HG02884 (cell line): ENCODE measurements at regions not wholly inside any gene's neighbourhood (a gene's known extent, or its start where the extent isn't known, plus 50 kb on each side); places are given as distances from the start of the nearest gene placed in this dataset.

Experiments
- ATAC-seq: cut with Tn5 transposase; IDR thresholded peaks from one replicate; pipeline ENCODE4 v1.9.1; 2021; ENCODE audit warnings: mild to moderate bottlenecking, moderate library complexity; ENCODE audit not compliant: unreplicated experiment

DNA sequence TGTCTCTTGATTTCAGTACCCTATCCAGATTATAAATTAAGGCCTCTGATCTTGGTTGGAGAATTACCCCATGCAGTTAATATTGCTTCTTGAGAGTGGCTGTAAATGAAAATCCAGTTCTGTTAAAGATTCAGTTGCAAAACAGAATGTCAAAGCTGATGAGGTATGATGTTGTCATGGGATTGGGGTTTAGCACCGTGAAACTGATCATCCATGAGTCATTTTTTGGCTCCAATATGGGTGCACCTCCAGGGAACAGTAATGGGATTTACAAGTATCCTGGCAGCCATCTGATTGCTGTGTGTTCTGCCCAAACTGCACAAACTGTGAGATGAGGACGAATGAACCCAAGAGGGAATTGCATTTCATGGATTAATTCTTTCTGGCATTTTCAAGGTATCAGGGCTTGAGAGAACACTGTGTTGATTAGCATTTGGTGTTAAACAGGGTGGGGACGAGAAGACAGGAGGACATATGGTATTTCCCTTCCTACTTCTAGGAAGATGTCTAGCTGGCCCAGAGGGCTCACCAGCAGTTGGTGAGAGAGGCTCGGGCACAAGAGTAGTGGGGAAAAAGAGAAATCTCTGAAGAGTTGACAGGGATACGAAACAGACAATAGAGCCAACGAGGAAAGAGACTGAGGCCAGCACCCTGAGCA, 214.7 kb downstream of the GAS1 start:
- no peak for ATAC-seq

DNA sequence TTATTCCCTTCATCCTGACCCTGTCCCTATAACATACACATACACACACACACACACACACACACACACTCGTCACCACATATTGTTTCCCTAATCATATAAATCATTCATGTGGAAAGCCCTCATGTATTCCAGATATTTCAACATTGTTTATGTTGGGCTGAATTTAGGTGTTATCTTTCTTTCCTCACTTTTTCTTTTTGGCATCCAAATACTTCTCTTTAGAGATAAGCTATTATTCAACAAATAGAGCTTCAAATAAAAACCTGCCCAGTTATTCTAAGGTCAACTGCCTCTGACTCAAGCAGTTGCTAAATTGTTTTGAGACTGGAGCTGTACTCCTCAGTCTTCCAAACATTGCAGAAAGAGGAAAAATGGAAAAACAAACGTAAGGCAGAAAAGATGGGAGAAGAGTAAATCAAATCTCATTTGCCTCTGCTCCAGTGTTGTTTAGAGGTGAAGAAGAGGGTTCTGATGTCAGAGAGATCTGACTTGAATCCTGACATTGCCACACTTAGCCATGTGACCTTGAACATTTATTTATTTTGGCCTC, 215.7 kb downstream of the GAS1 start:
- ATAC-seq: no peak

DNA sequence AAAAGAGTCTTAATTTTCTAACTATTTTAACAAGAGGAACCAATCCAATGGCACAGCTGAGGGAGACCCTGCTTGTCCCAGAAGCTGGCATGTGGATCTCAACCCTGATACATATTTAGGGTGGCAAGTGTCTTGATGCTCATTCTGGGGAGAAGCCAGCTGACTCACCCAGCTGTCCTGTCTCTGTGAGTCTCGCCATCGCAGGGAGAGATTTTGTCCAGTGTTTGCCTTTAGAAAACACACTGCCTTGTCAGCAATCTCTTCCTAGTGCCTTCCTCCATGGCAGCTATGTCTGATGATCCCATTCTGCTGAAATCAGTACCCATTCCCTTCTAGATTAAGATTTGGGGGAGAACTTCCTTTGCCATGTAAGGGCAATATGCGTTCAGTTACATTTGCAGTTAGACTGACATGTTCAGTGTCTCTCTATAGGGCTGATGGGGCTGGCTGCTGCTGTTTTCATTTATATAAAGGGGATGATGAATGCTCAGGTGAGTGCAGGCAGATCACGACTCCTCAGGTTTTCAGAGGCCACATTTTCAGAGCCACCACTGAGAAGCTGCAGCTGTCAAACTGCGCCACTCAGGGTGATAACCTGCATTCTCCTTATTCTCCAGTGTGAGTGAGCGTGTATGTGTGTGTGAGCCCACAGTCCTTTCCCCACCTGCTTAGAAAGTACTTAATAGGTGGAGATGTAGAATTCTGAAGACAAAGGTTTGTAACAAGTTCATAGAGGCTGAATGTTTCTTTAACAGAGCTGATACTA, 217.0 kb downstream of the GAS1 start:
- ATAC-seq: no peak

DNA sequence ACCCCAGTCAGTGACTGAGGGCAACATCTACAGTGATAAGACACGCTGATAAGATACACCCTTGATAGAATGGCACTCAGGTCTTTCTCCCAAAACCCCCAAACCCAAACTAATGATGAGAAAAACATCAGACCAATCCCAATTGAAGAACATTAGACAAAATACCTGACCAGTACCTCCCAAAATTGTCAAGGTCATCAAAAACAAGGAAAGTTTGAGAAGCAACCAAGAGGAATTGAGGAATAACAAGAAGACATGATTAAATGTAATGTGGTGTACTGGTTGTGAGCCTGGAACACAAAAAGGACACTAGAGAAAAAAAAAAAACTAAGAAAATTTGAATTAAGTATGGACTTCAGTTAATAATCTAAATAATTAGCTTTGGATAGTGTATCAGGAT, 222.8 kb downstream of the GAS1 start:
- no peak for ATAC-seq

- ATAC-seq: no peak
Observed at GRCh38 chr9:86723346-86723745, 224.0 kb downstream of the GAS1 start.

DNA sequence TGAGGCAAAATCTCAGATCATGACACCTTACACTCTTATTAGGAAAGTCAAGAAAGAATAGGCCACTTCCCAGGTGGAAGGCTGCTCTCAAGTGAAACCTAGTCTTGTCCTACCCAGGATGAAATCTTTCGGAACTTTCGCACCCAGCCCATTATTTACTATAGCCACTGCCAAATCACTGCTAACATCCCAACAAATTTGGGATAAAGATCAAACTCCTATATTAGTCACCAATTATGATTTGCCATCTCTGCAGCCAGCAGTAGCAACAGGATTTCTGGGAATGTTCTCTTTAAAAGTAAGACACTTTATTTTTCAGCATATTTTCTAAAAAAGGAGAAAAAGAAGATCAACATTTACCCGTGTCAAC, 224.6 kb downstream of the GAS1 start:
- no peak for ATAC-seq

GRCh38 chr9:86721843-86722705, 225.2 kb downstream of the GAS1 start:
- no peak for ATAC-seq

DNA sequence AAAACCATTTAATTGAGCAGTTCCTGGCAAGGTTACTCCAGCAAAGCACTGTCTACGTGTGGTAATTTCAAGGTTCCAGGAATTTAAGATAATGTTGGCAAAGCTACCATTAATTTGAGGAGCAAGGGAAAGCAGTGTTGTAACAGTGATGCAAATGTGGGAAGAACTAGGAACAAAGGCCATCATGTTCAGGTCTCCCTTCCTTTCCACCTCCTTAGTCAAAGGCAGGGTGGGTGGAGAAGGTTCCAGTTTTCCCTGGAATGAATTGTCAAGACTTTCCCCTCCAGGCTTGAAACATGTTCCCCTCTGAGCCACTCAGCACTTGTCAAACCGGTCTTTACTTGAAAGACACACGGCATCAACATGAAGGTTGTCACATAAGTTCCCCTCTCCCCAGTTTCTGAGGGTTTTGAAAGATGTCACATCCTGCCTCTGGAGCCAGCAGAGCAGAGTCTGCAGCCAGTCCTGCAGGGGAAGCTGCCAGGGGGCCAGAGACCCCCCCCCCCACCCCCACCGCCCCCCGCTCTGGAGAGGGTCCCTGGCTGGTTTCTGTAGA, 226.0 kb downstream of the GAS1 start:
- no peak for ATAC-seq

GRCh38 chr9:86720639-86721225, 226.6 kb downstream of the GAS1 start:
- no peak for ATAC-seq

DNA sequence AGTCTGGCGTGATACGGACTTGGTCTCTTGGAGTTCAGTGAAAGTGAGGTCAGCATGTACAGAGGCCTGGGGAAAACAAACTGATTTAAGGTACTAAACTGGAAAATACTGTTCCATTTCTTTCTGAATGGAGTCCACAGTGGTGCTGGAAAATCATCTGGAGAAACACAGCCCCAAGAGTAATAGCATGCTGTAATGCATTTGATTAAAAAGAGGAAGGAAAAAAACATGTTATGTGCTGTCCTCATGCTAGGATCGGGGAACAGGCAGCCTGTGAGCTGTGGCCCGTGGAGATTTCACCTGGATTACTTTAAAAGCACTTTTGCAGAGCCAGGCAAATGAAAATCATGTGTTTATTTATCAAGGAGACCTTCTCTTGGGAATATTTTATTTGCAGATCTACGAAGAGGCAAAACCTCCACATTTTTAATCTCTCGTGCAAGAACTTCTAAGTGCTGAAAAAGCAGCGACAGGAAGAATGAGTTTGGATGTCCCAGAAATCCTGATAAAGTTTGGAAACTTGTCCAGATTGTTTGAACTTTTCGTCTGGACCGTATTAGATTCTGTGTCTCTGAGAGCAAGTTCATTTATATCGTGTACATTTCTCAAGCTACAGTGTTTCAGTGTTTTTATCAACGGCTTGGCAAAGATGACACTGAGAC, 228.8 kb downstream of the GAS1 start:
- ATAC-seq: no peak

- ATAC-seq: no peak
Observed at GRCh38 chr9:86716326-86716922, 230.9 kb downstream of the GAS1 start.

DNA sequence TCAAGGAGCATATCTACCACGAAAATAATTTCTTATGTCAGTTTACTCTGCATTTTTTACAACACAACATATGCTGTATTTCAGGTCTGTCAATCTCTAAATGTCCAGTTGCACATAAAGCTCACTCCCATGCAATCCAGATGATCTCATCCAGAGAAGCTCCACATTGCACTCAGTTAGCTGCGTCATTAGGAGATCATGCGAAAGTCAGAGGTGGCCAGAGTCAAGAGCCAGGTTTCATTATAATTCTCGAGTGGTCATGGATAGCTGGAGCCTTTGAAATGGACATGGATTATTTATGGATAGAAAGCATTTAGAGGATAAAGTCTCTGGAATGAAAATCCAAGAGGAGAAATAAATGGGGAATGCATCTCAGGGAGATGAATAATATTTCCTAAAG, 232.3 kb downstream of the GAS1 start:
- ATAC-seq: no peak

DNA sequence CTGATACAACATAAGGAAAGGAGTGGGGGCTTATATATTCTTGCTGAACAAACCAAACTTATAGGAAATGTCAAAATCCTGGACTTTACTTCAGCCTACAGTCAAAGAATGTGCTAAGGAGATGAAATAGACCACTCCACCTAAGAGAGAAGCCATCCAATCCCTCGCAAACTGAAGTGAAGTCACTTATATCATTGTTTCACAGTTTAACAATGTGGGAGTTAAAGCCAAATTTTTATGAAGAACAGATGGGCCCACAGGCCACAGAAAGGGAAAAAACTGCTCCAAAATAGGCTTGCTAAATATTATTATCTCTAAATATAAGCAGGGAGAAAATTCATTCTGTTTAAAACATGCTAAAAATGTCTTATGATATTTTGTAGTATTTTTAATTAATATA, 233.3 kb downstream of the GAS1 start:
- ATAC-seq: no peak

DNA sequence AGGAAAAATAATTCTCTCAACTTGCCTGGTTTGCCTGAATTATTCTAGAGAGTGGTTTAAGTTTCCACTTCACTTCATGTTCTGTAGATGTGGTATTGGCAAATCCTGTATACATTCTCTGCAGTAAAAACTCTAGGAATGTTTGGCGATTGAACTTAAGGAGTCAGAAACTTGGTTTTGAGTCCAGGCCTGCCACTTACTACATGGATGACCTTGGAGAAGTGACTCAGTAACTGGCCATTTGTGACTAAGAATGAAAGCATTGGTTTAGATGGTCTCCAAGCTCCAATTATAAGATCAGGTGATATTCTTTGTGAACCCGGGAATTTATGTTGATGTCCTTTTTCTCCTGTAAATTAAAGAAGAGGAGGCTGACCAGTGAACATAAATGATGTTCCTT, 233.8 kb downstream of the GAS1 start:
- no peak for ATAC-seq

DNA sequence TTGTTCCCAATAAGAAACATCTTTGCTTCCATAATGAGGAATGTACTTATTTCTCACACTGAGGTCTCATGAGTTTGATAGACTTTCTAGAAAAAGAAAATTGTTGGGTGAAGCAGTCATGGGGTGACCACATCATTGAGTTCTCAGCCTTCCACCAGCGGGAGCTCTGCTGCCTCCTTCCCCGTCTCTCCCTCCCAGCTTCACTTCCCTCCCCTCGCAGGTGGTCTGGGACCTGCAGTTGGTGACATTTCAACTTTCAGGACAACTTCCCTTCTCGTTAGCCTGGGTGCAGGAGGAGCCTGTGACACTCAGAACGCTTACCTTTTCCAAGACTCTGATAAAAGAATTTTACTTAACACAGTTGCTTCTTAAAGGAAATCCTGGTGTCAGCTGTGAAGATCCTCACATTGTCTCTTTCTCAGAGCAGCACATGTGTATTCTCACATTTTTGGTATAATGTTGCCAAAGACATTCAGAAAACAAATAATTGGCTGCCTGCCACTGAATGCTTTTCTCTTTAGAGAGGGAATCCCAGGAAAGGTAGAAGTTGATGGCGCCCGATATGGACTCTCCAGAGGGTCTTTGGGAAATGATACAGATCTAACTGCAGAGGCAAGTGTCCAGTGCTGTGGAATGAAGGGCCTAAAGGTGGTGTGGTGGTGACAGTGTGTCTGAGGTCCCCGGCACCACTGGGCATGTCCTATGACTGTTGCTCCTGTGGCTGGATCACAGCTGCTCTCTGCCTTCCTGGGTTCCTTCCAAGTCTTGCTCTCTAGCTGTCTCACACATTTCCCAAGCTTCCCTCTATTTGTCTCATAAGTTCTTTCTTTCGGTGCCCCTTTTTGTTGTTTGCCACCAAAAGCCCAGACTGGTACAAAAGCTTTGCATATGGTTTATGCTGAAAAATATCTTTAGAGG, 238.1 kb downstream of the GAS1 start:
- ATAC-seq: no peak

DNA sequence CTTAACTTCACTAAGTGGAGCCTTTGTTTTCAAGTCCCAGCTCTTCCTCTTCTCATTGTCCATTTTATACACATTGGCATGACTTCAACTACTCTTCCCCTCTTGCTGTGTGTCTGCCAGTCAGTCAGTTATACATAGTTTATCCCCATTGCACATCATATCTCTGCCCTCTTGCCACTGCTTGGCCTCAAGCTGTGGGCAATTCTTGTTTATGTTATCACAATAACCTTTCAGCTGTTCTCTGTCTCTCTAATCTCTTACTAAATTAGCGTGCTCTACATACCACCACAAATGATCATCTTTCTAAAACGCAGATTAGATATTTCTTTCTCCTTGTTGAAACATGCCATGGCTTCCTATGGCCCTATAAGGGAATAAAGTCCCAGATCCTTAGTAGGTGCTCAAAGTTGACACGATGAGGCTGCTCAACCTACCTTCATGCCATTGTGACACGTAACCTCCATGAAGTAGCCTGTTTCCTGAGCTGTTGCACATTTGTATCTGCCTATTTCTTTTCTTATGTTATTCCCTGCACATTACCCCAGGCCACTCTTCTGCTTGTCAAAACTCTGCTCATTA, 239.3 kb downstream of the GAS1 start:
- ATAC-seq: no peak

DNA sequence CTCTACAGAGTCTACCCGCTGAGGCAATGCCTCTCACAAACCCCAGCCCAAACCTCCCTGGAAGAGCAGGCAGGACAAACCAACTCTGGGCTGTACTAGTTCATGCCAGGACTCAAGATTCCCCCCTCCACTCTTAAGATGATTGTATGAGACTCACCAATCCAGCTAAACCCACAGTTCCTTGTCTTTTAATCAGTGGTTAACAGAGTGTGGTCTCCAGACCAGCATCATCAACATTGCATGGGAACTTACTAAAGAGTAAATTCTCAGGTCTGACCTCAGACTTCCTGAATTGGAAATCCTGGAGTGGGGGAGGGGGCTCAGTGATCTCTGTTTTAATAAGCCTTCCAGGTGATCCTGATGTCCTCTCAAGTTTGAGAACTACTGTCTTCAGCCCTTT, 240.9 kb downstream of the GAS1 start:
- no peak for ATAC-seq

- no peak for ATAC-seq
Observed at GRCh38 chr9:86705490-86705889, 241.8 kb downstream of the GAS1 start.

DNA sequence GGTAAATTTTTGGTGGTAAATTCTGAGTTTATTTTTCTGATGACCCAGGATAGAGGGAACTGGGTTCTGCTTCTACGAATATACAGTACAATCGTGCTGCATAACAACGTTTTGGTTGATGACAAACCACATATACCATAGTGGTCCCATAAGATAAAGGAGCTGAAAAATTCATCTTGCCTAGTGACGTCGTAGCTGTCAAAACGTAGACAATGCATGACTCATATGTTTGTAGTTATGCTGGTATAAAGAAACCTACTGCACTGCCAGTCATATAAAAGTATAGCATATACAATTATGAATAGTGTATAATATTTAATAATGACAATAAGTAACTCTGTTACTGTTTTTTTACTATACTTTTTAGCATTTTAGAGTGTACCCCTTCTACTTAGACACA, 244.0 kb downstream of the GAS1 start:
- no peak for ATAC-seq
